Pons (tissue), 1 donor: ENCODE measurements at regions not wholly inside any gene's neighbourhood (a gene's known extent, or its start where the extent isn't known, plus 50 kb on each side); places are given as distances from the start of the nearest gene placed in this dataset.

Source experiments
- DNase-seq: peaks from one replicate; pipeline ENCODE4 v3.0.0-alpha.2; 2016; ENCODE audit warnings: low spot score

GRCh38 chr6:23905133-23905815, 220.7 kb upstream of the NRSN1 start:
- DNase-seq, result no peak

- DNase-seq, result peak; percentile 17
Observed at GRCh38 chr6:23910420-23910819, 215.6 kb upstream of the NRSN1 start.

DNA sequence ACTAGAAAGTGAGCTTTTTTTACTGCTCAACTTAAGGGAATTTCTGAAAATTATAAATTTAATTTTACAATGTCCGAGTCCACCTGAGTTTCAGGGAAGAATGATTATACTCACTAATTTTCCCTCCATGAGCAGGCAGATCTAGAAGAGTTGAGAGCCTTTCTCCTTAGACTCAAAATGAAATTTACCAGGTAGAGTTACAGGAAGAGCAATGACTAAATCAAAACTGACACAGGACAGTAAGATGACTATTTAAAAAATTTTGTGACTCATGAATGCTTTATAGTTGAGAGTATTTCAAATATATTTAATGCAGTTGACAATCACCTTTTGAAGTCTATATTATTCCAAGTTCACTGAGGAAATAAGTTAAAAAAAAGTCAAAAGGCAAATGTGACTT, 198.1 kb upstream of the NRSN1 start:
- no peak for DNase-seq

GRCh38 chr6:23929201-23929600, 196.8 kb upstream of the NRSN1 start:
- no peak for DNase-seq

GRCh38 chr6:23940466-23940865, 185.5 kb upstream of the NRSN1 start:
- DNase-seq, result no peak

GRCh38 chr6:23951691-23952090, 174.3 kb upstream of the NRSN1 start:
- DNase-seq, result no peak

- DNase-seq, result no peak
Observed at GRCh38 chr6:23952245-23952644, 173.8 kb upstream of the NRSN1 start.

DNA sequence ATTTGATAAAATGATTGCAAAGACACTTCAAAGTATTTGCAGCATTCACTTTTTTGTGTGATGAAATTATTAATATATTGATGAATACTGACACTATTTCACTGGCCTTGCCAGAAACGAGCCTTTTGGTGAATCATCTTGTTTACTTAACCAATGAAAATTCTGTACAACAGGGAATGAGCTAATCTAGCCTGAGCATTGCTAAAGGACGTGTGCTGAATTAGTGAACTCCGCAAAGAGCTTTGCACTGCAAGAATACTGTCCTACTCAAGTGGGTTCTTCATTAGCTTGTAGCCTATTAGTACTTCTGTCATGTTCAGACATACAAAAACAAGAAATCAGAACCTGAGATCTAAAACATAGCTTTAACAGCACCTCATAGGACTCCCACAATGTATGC, 172.0 kb upstream of the NRSN1 start:
- DNase-seq, result no peak

GRCh38 chr6:23957017-23957416, 169.0 kb upstream of the NRSN1 start:
- DNase-seq, result no peak

- no peak for DNase-seq
Observed at GRCh38 chr6:23964865-23965264, 161.2 kb upstream of the NRSN1 start.

DNA sequence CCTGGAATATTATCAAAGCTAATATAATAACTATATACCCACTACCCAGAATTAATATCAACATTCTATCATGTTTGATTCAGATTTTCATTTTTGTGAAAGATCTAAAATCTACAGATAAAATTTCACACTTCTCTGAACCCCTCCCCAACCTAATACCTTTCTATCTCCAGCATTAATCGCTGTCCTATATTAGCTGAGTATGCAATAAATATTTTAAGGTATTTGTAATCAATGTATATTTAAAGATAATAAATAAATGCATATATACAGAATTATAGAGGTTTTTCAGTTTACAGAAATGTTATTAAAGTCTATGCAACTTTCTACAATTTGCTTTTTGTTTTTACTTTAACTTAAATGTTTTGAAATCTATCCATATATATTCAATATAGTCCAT, 156.7 kb upstream of the NRSN1 start:
- no peak for DNase-seq

DNA sequence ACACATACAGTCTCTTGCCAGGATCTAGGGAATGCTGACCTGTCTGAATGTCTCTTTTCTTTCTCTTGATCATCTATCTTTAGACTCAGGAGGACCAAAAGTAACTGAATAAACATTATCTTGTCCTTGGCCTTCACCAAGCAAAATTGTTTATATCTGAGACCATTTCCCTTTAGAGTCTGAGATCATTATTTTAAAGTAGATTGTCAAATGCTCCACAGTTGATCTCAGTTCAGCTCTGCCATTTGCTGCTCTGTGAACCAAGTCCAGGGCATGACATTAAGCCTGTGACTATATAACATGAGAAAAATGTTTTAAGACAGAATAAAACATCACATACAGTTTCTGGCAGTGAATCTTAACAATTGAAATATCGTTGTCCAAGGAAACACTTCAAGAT, 148.3 kb upstream of the NRSN1 start:
- no peak for DNase-seq

DNA sequence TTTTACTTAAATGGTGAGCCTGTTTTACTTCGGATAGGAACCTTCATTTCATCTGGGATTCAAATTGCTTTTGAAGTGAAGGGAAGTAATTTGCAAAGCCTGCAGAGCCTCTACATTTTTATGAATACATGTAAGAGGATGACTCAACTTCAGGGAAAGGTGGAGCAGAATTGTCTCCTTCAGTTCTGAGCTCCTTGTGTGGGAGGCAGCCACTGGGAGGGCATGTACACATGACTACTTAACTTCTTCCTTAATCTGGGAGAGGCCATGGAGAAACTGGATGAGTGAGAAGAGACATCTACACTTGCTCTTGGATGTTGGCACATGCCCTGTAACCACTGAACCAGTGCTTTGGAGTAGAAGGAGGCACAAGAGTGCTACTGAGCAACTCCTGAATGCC, 145.1 kb upstream of the NRSN1 start:
- DNase-seq, result no peak

DNA sequence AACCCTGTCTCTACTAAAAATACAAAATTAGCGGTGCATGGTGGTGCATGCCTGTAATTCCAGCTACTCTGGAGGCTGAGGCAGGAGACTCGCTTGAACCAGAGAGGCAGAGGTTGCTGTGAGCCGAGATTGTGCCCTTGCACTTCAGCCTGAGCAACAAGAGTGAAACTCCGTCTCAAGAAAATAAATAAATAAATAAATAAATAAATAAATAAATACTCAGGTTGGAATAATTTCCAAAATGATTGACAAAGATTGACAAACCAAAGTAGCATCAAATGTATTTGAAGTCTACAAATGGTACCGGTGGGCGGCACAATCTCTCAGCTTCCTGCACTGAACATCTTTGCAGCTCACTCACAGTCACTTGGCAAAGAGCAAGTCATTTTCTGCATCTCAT, 144.1 kb upstream of the NRSN1 start:
- no peak for DNase-seq

GRCh38 chr6:23983735-23984134, 142.3 kb upstream of the NRSN1 start:
- no peak for DNase-seq

GRCh38 chr6:23985015-23985414, 141.0 kb upstream of the NRSN1 start:
- DNase-seq, result no peak

DNA sequence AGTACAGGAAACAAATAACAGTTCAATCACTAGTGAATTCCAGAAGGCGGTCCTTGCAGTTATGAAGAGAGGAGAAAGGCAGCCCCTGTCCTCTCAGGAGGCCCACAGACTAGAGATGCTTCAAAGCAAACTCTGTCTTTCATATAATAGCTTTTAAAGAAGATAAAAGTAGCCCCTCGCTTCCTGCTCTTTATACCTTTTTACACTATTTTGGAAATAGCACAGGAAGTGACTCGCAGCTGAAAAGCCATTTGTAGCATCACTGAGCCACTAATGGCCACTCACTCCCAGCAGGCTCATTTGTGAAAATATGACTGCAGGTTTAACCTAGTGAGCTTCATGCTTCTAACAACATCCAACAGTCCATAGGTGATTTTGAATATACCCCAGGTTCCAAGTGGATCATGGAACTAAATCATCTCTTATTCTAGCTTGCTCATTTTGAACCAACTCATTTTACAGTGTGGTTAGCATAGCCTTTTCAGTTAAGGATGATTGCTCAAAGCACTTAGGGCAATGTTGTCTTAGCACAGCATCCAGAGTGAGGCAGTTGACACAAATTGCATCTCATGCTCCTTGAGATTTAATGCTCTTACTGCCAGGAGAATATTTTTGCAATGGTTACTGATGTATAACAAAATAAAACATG, 136.0 kb upstream of the NRSN1 start:
- no peak for DNase-seq

DNA sequence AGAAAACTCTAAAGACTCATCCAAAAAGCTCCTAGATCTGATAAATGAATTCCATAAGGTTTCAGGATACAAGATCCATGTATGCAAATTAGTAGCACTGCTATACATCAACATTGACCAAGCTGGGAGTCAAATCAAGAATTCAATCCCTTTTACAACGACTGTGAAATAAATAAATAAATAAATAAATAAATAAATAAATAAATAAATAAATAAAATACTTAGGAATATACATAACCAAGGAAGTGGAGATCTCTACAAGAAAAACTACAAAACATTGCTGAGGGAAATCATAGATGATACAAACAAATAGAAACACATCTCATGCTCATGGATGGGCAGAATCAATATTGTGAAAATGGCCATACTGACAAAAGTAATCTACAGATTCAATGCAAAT, 132.0 kb upstream of the NRSN1 start:
- no peak for DNase-seq

DNA sequence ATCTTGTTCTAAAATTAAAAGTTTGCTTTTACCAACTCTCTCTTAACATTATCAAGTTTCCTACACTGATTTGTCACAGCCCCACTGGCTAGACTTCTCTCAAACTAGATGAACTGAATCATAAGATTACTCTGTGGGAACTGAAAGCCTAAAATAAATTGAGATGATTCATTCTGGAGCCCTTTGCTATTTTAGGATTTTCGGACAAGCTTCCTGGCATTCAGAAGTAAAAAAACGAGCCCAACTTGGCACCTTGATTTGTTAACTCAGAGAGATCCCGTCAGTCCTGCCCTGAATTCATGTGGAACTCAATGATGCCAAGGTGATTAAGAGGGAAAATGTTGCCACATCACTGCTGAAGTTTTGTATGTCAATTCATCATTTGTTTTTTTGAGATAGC, 122.0 kb upstream of the NRSN1 start:
- DNase-seq, result peak; percentile 12

GRCh38 chr6:24004659-24005058, 121.4 kb upstream of the NRSN1 start:
- no peak for DNase-seq

- DNase-seq, result no peak
Observed at GRCh38 chr6:24006254-24006653, 119.8 kb upstream of the NRSN1 start.

DNA sequence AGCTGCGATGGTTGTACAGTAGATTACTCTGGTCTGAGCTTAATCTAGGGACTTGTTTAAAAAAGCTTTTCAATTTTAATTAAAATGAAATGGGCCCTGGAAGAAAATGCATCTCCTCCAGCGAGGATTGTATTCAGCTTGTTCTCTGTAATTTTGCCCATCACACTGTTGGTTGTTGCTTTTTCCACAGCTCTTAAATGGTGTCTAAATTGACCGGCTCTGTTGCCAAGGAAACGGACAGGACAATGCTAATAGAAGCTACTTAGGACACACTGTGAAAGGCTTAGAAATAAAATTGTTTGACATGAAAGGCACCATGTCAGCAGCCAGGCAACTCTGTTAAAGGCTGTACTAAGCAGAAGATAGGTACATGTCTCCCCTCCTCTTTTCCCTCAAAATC, 116.7 kb upstream of the NRSN1 start:
- DNase-seq, result no peak

DNA sequence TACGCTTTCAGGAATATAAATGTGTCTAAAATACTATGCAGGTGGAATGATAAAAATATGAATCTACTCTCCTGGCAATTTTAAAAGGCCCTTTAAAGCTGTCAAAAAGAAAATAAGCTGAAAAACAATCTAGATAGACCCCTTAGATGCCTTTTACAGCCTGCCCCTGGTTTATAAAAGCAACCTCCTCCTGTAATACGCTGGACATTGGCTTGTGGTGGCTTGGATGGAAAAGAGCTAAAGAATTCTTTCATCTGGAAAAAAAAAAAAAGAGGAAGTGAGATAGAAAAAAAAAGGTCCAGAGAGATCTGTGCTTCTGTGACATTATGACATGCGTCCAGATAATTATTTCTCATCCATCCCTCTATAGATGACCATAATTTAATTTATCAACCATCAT, 115.9 kb upstream of the NRSN1 start:
- no peak for DNase-seq

DNA sequence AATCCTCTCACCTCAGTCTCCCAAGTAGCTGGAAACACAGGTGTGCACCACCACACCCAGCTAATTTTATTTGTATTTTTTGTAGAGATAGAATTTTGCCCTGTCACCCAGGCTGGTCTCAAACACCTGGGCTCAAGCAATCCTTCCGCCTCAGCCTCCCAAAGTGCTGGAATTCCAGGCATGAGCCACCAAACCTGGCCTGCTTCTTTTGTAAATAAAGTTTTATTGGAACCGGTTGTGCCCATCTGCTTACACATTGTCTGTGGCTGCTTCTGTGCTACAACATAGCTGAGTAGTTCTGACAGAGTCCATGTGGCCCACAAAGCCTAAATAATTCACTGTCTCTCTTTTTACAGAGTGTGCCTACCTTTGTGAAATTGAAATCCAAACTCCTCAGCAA, 109.7 kb upstream of the NRSN1 start:
- no peak for DNase-seq
